ENCODE measurements at regions not wholly inside any gene's neighbourhood (a gene's known extent, or its start where the extent isn't known, plus 50 kb on each side); places are given as distances from the start of the nearest gene placed in this dataset.

GRCh38 chr1:72938408-72938807, 656.1 kb upstream of the NEGR1 start:
- TF ChIP-seq POLR2A (IDR thresholded peaks at IDR 0.05) = no peak
- TF ChIP-seq CTCF (IDR thresholded peaks at IDR 0.05) = no peak
- no peak for TF ChIP-seq EP300 (IDR thresholded peaks at IDR 0.05)
- TF ChIP-seq POLR2AphosphoS5 (IDR thresholded peaks at IDR 0.05) = no peak
